Central memory CD4-positive, alpha-beta T cell (primary cell): ENCODE measurements at regions not wholly inside any gene's neighbourhood (a gene's known extent, or its start where the extent isn't known, plus 50 kb on each side); places are given as distances from the start of the nearest gene placed in this dataset.

Source experiments
- DNase-seq: peaks from one replicate; pipeline ENCODE4 v3.0.0; 2022

DNA sequence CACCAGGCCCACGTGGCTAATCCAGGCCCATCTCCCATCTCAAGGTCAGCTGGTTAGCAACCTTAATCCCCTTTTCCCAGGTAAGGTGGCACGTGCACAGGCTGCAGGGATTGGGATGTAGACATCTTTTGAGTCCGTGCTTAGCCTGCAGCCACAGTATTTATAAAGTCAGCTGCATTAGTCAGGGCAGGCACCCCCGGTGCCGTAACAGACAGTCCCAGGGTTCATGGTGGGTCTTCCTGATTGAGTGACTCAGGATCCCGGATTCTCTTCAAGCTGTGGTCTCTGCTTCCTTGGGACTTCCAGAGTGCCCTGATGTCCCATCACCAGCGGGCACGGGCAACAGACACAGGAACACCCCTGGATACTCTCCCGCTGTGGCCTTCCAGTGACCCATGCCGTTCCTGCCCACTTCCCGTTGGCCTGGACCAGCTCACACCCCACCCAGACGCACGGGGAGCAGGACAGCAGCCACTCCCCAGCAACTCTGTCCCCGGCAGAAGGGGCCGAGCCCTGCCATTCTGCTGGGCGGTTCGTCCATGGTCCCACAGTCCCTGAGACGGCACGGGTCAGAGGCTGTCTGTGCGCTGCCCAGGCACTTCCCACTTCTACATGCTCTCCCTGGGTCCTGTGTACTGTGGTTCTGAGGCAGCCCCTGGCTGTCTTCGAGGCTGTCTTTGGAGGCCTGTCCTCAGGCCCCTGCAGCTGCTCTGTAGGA is 248.6 kb upstream of the GSE1 start:
- DNase-seq: no peak

DNA sequence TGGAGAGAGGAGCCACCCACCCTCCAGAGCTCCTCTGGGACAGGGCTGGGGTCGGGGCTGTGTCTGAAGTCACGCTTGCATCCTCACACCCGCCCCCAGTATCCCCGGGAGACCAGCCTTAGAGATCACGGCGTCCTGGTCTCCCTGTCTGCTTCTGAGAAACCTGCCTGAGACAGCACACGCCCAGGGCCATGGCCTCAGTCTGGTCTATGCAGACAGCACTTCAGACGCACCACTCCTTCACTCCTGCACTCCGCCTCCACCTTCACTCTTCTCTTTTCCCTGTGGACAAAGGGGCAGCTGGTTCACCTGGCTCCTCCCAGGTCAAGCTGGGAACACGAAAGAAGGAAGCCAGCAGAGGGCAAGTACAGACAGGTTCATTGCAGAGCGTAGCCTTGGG is 248.0 kb upstream of the GSE1 start:
- DNase-seq: no peak

DNA sequence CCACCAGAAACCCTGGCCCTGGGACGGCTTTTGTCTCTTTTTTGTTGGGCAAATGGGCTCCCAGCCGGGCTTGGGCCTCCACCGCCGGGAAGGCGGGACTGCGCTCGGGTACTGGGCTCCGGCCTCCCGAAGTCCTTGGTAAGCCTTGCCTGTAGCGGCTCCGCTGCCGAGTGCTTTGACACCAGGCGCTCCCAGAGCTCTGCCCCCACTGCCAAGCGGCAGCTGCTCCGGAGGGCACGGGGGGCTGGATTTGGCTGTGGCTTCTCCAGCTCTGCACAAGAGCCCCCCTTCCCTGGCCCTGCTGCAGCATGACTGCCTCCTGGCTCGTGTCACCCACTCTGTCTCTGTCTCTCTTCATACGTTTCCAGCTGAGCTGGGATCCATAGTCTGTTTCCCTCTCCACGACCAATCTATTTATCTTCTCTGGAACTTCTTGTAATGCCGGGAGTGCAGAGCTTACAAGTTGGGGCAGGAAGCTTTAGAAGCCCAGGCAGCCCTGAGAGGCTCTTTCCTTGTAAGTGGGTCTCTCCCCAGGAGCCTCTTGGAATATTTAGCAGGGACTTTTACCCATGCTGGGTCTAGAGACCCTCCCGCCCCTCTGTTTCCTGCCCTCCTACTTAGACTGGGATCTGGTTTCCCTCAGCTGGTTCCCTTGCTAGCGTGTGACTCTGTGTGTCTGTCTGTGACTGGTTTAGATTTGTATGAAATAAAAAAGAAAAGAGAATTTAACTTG is 246.9 kb upstream of the GSE1 start:
- DNase-seq: no peak

DNA sequence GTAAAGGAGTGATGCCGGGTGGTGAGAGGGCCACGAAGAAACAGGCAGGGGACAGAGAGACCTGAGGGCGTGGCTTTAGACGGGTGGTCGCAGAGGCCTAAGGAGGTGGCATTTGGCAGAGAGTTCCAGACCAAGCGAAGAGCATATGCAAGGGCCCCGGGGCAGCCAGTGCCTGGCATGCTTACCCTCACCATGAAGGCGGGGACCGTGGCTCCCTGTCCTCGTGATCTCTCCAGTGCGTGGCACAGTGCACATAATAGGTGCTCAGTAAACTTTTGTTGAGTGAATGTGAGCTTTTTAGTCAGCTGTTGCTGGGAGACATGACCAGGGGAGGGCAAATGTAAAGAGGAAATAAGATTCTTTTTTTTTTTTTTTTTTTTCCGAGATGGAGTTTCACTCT is 245.6 kb upstream of the GSE1 start:
- no peak for DNase-seq

DNA sequence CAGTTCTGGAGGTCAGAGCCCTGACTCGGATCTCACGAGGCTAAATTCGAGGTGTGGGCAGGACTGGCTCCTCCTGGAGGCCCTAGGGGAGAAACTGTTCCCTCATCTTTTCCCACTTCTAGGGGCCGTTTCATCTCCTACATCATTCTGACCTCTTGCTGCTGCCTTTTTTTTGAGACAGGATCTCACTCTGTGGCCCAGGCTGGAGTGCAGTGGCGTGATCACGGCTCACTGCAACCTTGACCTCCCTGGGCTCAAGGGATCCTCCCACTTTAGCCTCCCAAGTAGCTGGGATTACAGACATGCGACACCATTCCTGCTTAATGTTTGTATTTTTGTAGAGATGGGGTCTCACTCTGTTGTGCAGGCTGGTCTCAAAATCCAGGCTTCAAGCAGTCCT is 244.1 kb upstream of the GSE1 start:
- DNase-seq: no peak

DNA sequence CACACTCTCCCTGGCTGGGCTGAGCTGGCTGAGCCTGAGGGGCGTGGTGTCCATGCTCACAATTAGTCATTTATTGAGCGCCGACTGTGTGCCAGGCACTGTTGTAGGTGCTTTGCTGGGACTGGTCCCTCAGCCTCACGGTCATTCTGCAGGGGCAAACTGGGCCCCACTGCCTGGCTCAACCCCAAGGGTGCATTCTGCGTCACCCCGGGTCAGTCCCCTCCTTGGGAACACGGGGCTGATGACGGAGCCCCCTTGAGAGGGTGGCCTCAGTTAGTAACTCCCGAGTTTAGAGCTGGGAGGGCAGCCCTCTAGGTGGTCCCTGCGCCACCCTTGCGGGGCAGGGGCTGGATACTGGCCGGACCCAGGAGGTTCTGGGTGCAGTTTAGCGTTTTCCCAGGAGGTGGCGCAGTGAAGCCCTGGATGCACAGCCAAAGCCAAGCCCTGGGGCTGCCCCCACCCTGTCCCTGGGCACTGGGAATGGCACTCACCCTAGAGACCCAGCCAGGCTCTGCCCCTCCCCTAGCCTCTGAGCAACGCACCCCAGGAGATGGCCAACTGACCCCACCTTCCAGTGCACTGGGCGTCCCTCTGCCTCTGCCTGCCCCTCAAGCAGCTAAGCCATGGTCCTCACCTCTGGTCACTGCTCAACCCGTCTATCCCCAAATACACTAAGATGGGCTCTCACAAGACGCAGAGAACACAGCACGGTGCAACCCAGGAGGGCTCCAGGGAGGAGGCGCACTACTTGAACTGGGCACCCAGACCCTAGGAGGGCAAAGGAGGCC is 243.2 kb upstream of the GSE1 start:
- DNase-seq: no peak

DNA sequence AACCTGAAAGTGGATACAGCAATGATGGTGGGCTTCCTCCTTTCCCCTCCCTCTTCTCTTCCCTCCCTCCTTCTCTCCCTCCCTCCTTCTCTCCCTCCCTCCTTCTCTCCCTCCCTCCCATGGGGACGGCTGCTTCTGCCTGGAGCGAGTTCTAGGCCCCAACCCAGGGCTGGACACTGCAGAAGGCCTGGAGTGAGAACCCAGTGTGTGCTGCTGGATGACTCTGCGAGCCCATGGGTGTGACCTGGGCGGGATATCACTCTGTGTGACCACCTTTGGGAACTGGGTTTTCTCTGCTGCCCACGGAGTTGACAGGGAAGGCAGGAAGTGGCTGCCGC is 242.6 kb upstream of the GSE1 start:
- no peak for DNase-seq

DNA sequence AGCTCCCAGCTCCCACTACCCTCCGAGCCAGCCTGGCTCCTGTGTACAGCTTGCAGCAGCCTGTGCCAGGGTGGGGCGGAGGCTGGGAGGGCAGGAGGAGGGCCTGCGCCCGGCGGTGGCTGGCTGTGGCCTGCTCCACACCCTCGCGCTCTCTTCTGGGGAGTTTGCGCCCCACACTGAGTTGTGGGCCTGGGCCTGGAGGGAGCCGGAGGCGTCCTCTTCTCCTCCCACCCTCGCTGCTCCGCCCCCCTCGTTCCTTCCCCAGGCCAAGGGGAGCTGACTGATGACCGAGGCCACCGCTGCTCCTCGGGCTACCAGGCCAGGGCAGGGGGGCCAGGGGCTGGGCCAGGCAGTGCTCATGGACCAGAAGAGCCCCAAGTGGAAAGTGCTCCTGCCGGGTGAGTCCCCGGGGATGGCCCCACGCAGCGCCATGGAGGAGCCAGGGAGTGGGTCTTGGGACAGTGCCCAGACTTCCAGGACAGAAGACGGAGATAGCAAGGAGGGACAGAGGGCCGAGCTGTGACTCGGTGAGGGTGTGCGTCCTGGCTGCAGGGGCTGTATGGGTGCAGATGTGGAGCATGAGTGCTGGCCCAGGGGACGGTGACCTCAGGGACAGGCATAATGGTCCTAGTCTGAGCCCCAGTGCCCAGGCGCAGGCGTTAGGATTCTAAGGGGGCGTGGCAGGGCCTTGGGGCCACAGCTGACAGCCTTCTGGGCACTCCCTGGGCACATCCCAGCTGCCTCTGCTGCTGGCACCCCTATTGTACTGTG is 242.1 kb upstream of the GSE1 start:
- DNase-seq: no peak

DNA sequence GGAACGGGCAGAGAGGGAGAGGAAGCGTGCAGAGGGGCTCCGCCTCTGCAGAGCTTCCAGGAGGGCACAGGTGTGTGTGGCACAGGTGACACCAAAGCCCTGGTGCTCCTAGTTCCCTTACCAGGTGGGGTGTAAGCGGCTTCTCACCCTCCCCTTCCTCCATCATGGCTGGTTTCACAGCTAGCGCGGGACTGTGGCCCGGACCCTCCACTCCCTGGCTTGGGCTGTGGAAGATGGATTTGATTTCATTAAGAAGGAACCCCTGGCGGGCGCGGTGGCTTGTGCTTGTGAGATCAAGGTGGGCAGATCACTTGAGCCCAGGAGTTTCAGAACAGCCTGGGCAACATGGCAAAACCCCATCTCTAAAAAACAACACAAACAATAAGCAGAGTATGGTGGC is 241.2 kb upstream of the GSE1 start:
- no peak for DNase-seq

DNA sequence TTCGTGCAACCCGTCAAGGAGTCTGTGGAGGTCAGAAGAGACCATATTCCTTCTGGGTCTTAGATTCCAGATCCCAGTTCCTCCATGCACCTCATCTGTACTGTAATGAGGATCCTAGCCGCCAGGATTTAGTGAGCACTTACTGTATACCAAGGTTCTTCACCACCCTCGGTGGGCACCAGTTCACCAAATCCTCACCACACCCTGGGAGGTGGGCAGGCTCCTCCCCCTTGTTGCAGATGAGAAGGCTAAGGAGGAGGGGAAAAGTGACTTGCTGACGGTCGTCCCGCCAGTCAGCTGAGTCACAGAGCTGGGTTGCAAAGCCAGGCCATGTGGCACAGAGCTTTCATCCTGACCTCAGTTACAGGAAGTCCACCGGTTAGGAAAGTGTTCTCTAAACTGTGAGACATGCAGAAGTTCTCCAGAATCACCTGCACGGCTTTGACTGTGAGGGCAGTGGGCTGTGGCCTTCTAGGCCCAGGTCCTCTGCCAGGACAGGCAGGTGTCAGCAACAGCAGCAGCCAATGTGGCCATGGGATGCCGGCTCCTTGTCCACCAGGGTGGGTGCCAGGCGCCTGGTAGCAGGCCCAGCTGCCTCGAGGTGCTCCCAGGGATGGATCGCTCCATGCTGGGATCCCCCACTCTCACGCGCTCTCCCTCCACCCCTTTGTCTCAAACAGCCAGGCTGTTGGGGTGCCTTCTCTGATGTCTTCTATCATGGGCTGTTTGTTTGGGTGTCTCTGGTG is 240.3 kb upstream of the GSE1 start:
- no peak for DNase-seq

DNA sequence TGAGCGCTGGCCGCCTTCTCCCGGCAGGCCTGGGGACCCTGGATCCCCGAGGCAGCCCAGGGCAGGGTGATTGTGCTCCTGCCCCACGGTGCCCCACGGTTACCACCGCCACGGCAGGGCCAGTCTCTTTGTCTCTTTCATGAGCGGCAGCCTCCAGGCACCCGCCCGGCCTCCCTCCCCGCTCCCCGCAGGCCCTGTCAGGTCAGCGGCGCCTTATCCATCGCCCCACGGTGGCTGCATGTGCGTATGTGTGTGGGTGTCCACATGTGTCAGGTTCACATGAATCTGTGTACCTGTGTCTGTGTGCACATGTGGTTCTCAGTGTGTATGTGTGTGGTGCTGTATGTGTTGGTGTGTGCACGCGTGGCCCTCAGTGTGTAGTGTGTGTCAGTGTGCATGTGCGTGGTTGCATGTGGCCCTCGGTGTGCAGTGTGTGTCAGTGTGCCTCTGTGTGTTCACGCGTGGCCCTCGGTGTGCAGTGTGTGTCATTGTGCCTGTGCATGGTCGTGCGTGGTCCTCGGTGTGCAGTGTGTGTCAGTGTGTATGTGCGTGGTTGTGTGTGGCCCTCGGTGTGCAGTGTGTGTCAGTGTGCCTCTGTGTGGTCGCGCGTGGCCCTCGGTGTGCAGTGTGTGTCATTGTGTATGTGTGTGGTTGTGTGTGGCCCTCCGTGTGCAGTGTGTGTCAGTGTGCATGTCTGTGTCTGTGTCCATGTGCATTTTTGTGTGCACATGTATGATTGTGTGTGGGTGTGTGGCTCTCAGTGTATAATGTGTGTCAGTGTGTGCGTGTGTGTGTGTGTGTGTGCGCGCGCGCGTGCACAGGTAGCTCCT is 239.2 kb upstream of the GSE1 start:
- no peak for DNase-seq

DNA sequence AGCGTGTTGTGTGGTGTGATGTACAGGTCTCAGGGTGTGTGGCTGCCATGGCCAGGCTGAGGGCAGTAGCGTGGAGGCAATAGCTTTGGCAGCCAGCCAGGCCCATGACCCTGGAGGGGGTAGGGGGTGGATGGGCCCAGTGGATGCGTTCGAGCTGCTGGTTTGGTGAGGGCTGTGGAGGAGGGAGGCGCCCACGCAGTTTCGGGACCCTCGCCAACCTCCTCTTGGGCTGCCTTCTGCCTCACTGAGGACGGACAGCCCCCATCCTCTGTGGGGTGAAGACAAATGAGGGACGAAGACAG is 238.6 kb upstream of the GSE1 start:
- no peak for DNase-seq

DNA sequence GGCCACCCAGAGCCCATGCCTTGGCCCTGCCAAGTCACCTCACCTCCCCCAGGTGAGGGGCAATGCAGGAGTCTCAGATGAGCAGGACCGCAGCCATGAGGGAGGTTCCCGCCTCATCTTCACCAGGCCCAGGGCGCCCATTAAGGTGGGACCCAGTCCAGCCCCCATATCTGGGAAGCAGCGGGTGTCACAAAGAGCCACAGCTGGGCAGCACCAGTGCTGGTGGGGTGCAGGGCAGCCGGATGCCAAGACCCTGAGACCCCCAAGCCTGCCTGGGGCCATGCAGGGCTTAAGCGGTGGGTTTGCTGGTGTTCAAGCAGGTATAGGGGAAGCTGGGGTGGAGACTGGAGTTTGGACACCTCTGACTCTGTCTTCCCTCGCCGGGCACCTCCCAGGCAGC is 237.8 kb upstream of the GSE1 start:
- no peak for DNase-seq

DNA sequence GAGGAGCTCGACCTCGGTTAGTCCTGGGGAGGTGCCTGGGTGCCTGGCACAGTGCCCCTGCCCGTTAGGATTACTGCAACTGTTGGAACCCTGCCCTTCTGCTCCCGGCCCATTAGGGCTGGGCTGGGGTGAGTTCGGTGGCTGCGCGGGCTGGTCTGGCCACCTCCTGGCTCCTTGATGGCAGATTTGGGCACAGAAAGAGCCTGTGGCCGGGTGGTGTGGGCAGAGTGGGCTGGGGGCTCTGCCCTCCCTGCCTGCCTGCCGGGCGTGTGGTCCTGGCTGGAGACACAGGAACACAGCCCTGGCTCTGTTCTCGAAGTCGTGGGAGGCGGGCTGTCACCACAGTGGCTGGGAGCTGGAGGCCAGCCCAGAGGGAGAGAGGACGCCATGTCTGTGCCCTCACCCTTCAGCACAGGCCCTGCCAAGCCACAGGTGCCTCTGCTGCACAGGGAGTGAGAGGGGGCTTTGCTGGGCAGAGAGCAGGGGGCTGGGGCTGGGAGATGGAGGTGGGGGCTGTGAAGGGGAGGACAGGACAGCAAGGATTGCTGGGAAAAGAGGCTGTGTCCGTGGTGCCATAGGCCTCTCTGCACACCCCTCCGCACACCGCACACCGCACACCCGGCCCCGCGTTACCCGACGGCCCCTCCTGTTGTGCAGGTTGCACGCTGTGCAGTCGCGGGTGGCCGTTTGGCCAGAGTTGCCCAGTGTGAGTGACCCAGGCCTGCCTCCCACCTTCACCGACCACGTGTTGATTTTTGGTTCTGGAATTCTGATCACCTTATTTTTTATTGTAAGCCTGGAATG is 236.6 kb upstream of the GSE1 start:
- no peak for DNase-seq

DNA sequence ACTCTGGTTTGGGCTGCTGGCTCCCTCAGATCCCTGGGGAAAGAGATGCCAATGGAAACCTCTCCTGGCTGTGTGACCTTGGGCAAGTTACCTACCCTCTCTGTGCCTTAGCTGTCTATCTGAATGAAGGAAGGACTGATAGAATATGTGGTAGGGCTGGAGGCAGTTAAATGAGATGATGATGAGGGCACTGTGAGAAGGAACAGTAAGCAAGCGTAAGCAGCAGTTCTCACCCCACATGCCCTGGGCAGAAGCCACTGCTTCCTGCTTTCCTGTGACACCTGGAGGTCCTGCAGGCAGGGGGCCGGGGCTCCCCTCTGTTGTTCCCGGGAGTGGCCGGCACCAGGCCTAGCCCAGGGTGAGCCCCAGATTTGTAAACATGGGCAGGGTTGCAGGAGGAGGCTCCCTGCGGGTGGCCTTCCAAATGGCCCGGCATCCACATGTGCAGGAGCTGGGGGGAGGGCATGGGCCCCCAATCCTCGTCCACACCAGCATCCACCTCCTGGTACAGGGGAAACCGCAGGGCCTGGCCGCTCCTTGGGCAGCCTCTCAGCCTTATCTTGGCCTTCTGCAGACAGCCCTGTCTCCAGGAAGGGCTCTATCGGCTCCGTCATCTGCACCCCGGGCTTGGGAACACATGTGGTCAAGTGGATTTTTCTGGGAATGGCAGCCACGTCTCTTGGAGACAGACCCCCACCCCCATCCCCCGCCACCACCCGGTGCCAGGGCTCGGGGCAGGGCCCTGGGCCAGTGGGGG is 235.6 kb upstream of the GSE1 start:
- no peak for DNase-seq

DNA sequence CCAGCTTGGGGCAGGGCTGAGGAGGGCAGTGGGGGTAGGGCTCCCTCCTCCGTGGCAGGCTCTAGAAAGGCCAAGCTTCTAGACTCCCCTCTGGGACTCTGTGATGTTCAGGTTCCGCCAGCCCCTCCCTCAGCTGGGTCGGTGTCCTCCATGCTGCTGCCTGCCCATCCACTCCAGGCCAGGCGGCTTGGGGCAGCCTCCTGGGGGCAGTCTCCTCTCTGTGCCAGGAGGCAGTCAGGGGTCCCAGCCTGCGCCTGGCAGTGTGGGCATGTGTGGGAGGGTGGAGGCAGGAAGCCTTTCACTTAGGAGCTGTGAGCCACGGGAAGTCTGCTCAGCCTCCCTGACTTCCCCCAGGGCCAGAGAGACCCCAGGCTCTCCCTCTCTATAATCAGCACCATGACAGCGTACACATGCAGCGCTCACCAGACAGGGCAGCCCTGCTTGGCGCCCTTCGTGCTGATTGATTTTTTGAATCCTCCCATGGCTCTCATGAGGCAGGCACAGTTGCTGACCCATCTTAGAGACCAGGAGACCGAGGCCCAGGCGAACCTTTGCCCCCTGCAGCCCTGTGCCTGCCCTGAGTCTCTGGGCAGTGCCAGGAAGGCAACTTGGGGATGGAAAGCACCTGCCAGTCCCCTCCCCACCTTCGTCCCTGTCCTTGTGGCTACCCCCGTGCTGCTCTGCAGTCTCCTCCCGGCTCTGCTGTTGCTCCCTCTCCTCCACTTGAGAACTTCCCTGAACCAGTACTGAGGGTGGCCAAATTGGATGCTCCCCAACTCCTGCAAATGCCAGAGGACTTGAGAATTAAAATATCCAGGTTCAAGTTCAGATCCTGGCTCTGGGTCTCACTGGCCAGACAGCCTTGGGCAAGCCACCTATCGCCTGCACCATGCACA is 234.7 kb upstream of the GSE1 start:
- DNase-seq: no peak

DNA sequence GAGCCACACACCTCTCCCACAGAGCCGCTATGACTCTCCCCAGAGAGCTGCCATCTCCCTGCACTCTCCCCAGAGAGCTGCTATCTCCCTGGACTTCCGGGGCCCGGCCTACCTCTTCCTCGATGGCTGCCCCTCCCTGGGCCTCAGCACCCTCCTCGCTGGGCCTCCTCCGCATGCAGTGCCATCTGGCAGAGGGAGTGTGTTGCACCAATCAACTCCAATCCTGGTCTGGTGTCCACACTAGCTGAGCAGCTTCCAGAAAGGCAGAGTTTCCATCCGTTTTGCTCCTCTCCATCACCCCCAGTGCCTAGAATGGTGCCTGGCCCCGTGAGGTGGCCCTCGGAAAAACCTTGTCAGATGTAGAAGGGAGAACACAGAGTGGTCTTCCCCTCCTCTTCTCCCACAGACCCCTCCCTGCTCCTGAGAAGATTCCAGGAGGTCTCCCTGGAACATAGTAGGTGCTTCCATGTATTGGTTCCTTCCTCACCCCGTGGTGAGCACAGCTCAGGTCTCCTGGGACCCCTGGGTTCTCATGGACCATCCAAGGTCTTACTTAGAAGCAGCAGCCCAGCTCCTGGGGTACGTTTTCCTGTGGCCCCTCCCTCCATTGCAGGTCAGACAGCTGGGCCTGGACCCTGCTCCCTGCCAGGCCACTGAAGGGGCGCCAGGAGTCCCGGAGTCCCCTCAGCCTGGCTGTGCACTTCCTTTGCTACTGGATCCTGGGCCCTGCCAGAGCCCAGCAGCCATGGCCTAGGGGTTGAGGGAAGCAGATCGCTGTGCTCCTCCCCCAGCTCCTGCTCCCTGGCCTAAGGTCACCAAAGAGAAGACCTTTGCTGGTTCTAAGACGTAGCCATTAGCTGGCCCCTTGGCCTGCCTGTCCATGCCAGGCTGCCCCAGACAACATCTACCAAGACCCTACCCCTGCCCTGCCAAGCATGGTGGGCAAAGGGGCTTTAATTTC is 233.8 kb upstream of the GSE1 start:
- DNase-seq: no peak

DNA sequence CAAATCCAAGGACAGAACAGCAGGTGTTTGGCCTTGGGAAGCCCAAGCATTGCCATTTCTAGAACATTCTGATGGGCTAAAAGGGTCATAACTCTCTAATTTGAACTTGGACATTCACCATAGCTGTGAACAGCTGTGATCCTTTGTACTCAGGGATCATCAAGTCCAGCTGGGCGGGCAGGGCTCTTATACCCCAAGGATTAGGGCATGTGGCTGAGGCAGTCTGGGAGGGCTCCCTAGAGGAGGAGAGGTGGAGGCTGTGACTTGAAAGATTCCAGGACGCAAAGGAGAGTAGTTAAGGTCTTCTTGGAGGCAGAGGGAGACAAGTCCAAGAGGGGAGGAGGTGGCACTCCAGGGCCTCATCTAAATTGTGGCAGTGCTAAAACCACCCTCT is 233.1 kb upstream of the GSE1 start:
- no peak for DNase-seq
